ENCODE measurements at regions not wholly inside any gene's neighbourhood (a gene's known extent, or its start where the extent isn't known, plus 50 kb on each side); places are given as distances from the start of the nearest gene placed in this dataset.
A peak's percentile ranks its signal among the peaks of the same experiment; 100 is the strongest.

DNA sequence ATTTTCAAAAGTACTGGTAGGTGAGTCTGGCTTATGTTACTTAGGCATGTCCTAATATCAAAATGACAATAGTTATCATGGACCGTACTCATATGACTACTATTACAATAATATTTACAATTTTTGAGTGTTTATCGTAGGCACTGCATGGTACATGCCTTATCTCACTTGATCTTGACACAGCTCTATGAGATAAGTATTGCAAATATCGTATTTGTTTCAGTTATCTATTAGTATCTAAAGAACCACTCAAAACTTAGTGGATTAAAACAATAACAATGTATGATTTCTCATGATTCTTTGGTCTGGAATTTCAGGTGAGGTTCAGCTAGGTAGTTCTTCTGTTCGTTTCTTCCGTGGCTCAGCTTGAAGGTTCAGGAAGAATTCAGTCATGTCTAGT is 59.7 kb upstream of the XCR1 start:
- H3K4me1 Mint-ChIP-seq, result peaks cover 5 to 22% (median 11%) of the 10 kb centered on the region in 4 donors
- H3K4me3 Mint-ChIP-seq, result peak overlapping the region in 1 of 4 donors; percentile 22
- Histone ChIP-seq H3K27me3 (ENCODE audit: control insufficient read depth, insufficient read depth, low read length) (no peaks in the 10 kb centered on the region), H3K27ac (ENCODE audit: insufficient read depth, low read length, poor library complexity, severe bottlenecking) (no peak overlapping the region), H3K4me1 (ENCODE audit: control insufficient read depth, insufficient read depth, low read length, poor library complexity, severe bottlenecking) (no peaks in the 10 kb centered on the region), H3K9me3 (ENCODE audit: control insufficient read depth in 2 of 2, low read length in 2 of 2) (no peaks in the 10 kb centered on the region), H3K36me3 (ENCODE audit: control insufficient read depth, insufficient read depth, low read length) (no peaks in the 10 kb centered on the region), H3K4me3 (ENCODE audit: low read depth, low read length) (no peak overlapping the region)
- H3K27me3 Mint-ChIP-seq, result no peaks in the 10 kb centered on the region
- DNase-seq (no peak), ATAC-seq (ENCODE audit: low read depth in 2 of 2) (no peak)
- H3K36me3 Mint-ChIP-seq, result no peaks in the 10 kb centered on the region
- no peak overlapping the region for H3K27ac Mint-ChIP-seq
- no peaks in the 10 kb centered on the region for H3K9me3 Mint-ChIP-seq

DNA sequence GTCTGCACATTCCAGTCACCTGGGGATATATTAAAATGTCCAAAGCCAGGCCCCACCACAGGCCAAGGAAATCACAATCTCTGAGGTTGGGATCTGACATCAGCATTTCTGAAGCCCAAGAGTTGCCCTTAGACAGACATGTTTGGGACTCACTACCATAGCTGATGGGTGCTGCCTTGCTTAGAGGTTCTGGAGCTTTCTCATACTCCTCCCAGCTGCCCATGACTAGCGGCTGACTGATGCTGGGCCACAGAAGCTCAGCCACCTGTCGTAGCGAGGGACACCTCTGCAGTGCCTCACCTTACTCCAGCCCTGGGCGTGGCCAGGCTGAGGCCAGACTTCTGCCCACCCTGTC is 58.8 kb upstream of the XCR1 start:
- Mint-ChIP-seq H3K4me1 (peaks cover 5 to 18% (median 11%) of the 10 kb centered on the region in 4 donors), H3K4me3 (no peak overlapping the region), H3K27me3 (no peaks in the 10 kb centered on the region), H3K27ac (peak overlapping the region in 2 of 3 donors; percentile 1 to 37), H3K36me3 (no peaks in the 10 kb centered on the region), H3K9me3 (no peaks in the 10 kb centered on the region)
- H3K27me3 ChIP-seq (ENCODE audit: control insufficient read depth, insufficient read depth, low read length), result no peaks in the 10 kb centered on the region
- DNase-seq (no peak), ATAC-seq (ENCODE audit: low read depth in 2 of 2) (no peak)
- no peak overlapping the region for H3K4me3 ChIP-seq (ENCODE audit: low read depth, low read length)
- H3K4me1 ChIP-seq (ENCODE audit: control insufficient read depth, insufficient read depth, low read length, poor library complexity, severe bottlenecking), result no peaks in the 10 kb centered on the region
- no peaks in the 10 kb centered on the region for H3K9me3 ChIP-seq (ENCODE audit: control insufficient read depth in 2 of 2, low read length in 2 of 2)
- no peak overlapping the region for H3K27ac ChIP-seq (ENCODE audit: insufficient read depth, low read length, poor library complexity, severe bottlenecking)
- H3K36me3 ChIP-seq (ENCODE audit: control insufficient read depth, insufficient read depth, low read length), result no peaks in the 10 kb centered on the region

GRCh38 chr3:46085421-46086082 is 58.3 kb upstream of the XCR1 start:
- Mint-ChIP-seq H3K36me3 (no peaks in the 10 kb centered on the region), H3K4me3 (no peak overlapping the region), H3K4me1 (peaks cover 5 to 18% (median 11%) of the 10 kb centered on the region in 4 donors), H3K9me3 (no peaks in the 10 kb centered on the region), H3K27ac (peak overlapping the region; percentile 1 to 74 (median 3)), H3K27me3 (no peaks in the 10 kb centered on the region)
- H3K4me1 ChIP-seq (ENCODE audit: control insufficient read depth, insufficient read depth, low read length, poor library complexity, severe bottlenecking), result no peaks in the 10 kb centered on the region
- DNase-seq (no peak), ATAC-seq (ENCODE audit: low read depth in 2 of 2) (no peak)
- no peak overlapping the region for H3K4me3 ChIP-seq (ENCODE audit: low read depth, low read length)
- H3K27me3 ChIP-seq (ENCODE audit: control insufficient read depth, insufficient read depth, low read length), result no peaks in the 10 kb centered on the region
- H3K36me3 ChIP-seq (ENCODE audit: control insufficient read depth, insufficient read depth, low read length), result no peaks in the 10 kb centered on the region
- no peaks in the 10 kb centered on the region for H3K9me3 ChIP-seq (ENCODE audit: control insufficient read depth in 2 of 2, low read length in 2 of 2)
- H3K27ac ChIP-seq (ENCODE audit: insufficient read depth, low read length, poor library complexity, severe bottlenecking), result no peak overlapping the region

DNA sequence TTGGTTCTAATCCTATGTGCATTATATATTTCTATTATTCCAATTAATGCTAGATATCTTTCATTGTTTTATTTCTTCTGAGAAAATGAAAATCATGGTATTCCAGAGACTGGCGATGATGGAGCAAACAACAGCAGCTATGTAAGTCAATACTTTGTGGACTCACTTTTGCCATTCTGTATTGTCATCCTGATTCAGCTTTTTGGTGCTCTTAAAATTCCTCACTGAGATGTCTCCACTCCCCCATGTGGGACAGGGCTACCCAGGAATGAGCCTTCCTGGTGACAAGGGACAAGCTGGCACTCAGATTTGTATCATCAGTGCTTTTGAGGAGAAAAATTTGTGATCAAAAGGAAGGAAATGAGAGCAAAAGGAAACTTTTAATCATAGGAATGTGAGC is 56.7 kb upstream of the XCR1 start:
- no peaks in the 10 kb centered on the region for H3K36me3 Mint-ChIP-seq
- H3K27me3 Mint-ChIP-seq, result no peaks in the 10 kb centered on the region
- peaks cover under 1 to 10% (median 6%) of the 10 kb centered on the region in 4 donors for H3K4me1 Mint-ChIP-seq
- no peaks in the 10 kb centered on the region for H3K27me3 ChIP-seq (ENCODE audit: control insufficient read depth, insufficient read depth, low read length)
- H3K27ac Mint-ChIP-seq, result no peak overlapping the region
- H3K4me3 ChIP-seq (ENCODE audit: low read depth, low read length), result no peak overlapping the region
- no peaks in the 10 kb centered on the region for H3K4me1 ChIP-seq (ENCODE audit: control insufficient read depth, insufficient read depth, low read length, poor library complexity, severe bottlenecking)
- ATAC-seq (ENCODE audit: low read depth in 2 of 2), result no peak
- no peaks in the 10 kb centered on the region for H3K9me3 Mint-ChIP-seq
- no peak overlapping the region for H3K27ac ChIP-seq (ENCODE audit: insufficient read depth, low read length, poor library complexity, severe bottlenecking)
- no peaks in the 10 kb centered on the region for H3K9me3 ChIP-seq (ENCODE audit: control insufficient read depth in 2 of 2, low read length in 2 of 2)
- H3K4me3 Mint-ChIP-seq, result no peak overlapping the region
- DNase-seq, result no peak
- H3K36me3 ChIP-seq (ENCODE audit: control insufficient read depth, insufficient read depth, low read length), result no peaks in the 10 kb centered on the region

GRCh38 chr3:46082849-46083248 is 55.6 kb upstream of the XCR1 start:
- Mint-ChIP-seq H3K4me1 (peaks cover 5 to 13% (median 10%) of the 10 kb centered on the region in 4 donors), H3K9me3 (no peaks in the 10 kb centered on the region), H3K27ac (no peak overlapping the region), H3K27me3 (no peaks in the 10 kb centered on the region), H3K36me3 (no peaks in the 10 kb centered on the region), H3K4me3 (no peak overlapping the region)
- H3K27ac ChIP-seq (ENCODE audit: insufficient read depth, low read length, poor library complexity, severe bottlenecking), result no peak overlapping the region
- no peak for ATAC-seq (ENCODE audit: low read depth in 2 of 2)
- DNase-seq, result no peak
- no peaks in the 10 kb centered on the region for H3K4me1 ChIP-seq (ENCODE audit: control insufficient read depth, insufficient read depth, low read length, poor library complexity, severe bottlenecking)
- H3K9me3 ChIP-seq (ENCODE audit: control insufficient read depth in 2 of 2, low read length in 2 of 2), result no peaks in the 10 kb centered on the region
- H3K36me3 ChIP-seq (ENCODE audit: control insufficient read depth, insufficient read depth, low read length), result no peaks in the 10 kb centered on the region
- no peak overlapping the region for H3K4me3 ChIP-seq (ENCODE audit: low read depth, low read length)
- H3K27me3 ChIP-seq (ENCODE audit: control insufficient read depth, insufficient read depth, low read length), result no peaks in the 10 kb centered on the region

DNA sequence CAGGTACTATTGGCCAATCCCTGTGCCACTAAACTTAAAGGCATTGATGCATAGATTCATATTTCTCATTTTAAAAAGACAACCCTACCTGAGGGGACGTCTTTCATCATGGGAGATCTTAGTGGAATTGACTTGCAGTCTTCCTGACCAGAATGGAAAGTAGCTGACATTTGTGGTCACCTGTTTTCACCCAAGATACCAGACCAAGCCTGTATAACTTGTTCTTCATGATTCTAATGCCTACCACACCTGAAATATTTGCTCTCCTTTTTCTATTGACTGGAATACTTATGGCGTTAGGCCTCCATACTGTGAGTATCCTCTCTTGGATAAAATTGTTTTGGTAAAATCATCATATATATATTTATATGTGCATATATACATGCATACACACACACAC is 54.7 kb upstream of the XCR1 start:
- no peaks in the 10 kb centered on the region for H3K36me3 Mint-ChIP-seq
- DNase-seq (no peak), ATAC-seq (ENCODE audit: low read depth in 2 of 2) (no peak)
- H3K27me3 ChIP-seq (ENCODE audit: control insufficient read depth, insufficient read depth, low read length), result no peaks in the 10 kb centered on the region
- no peaks in the 10 kb centered on the region for H3K27me3 Mint-ChIP-seq
- peaks cover 5 to 11% (median 6%) of the 10 kb centered on the region in 4 donors for H3K4me1 Mint-ChIP-seq
- no peaks in the 10 kb centered on the region for H3K4me1 ChIP-seq (ENCODE audit: control insufficient read depth, insufficient read depth, low read length, poor library complexity, severe bottlenecking)
- no peaks in the 10 kb centered on the region for H3K36me3 ChIP-seq (ENCODE audit: control insufficient read depth, insufficient read depth, low read length)
- H3K27ac ChIP-seq (ENCODE audit: insufficient read depth, low read length, poor library complexity, severe bottlenecking), result no peak overlapping the region
- no peak overlapping the region for H3K4me3 ChIP-seq (ENCODE audit: low read depth, low read length)
- no peaks in the 10 kb centered on the region for H3K9me3 Mint-ChIP-seq
- no peaks in the 10 kb centered on the region for H3K9me3 ChIP-seq (ENCODE audit: control insufficient read depth in 2 of 2, low read length in 2 of 2)
- H3K27ac Mint-ChIP-seq, result no peak overlapping the region
- no peak overlapping the region for H3K4me3 Mint-ChIP-seq

GRCh38 chr3:46080969-46081345 is 53.7 kb upstream of the XCR1 start:
- H3K9me3 Mint-ChIP-seq, result no peaks in the 10 kb centered on the region
- no peak overlapping the region for H3K4me3 Mint-ChIP-seq
- H3K4me1 Mint-ChIP-seq, result peaks cover 4 to 9% (median 5%) of the 10 kb centered on the region in 4 donors
- H3K27ac ChIP-seq (ENCODE audit: insufficient read depth, low read length, poor library complexity, severe bottlenecking), result no peak overlapping the region
- no peaks in the 10 kb centered on the region for H3K4me1 ChIP-seq (ENCODE audit: control insufficient read depth, insufficient read depth, low read length, poor library complexity, severe bottlenecking)
- no peaks in the 10 kb centered on the region for H3K36me3 ChIP-seq (ENCODE audit: control insufficient read depth, insufficient read depth, low read length)
- H3K36me3 Mint-ChIP-seq, result no peaks in the 10 kb centered on the region
- DNase-seq (no peak), ATAC-seq (ENCODE audit: low read depth in 2 of 2) (no peak)
- H3K4me3 ChIP-seq (ENCODE audit: low read depth, low read length), result no peak overlapping the region
- no peak overlapping the region for H3K27ac Mint-ChIP-seq
- no peaks in the 10 kb centered on the region for H3K9me3 ChIP-seq (ENCODE audit: control insufficient read depth in 2 of 2, low read length in 2 of 2)
- H3K27me3 Mint-ChIP-seq, result no peaks in the 10 kb centered on the region
- no peaks in the 10 kb centered on the region for H3K27me3 ChIP-seq (ENCODE audit: control insufficient read depth, insufficient read depth, low read length)

- Histone ChIP-seq H3K27ac (ENCODE audit: insufficient read depth, low read length, poor library complexity, severe bottlenecking) (no peak overlapping the region), H3K4me3 (ENCODE audit: low read depth, low read length) (no peak overlapping the region), H3K36me3 (ENCODE audit: control insufficient read depth, insufficient read depth, low read length) (no peaks in the 10 kb centered on the region), H3K9me3 (ENCODE audit: control insufficient read depth in 2 of 2, low read length in 2 of 2) (no peaks in the 10 kb centered on the region), H3K27me3 (ENCODE audit: control insufficient read depth, insufficient read depth, low read length) (no peaks in the 10 kb centered on the region), H3K4me1 (ENCODE audit: control insufficient read depth, insufficient read depth, low read length, poor library complexity, severe bottlenecking) (no peaks in the 10 kb centered on the region)
- Mint-ChIP-seq H3K27ac (peak overlapping the region in 1 of 3 donors; percentile 61), H3K36me3 (no peaks in the 10 kb centered on the region), H3K4me3 (no peak overlapping the region), H3K27me3 (no peaks in the 10 kb centered on the region), H3K9me3 (no peaks in the 10 kb centered on the region), H3K4me1 (peaks cover 4 to 7% (median 6%) of the 10 kb centered on the region in 4 donors)
- no peak for DNase-seq
- no peak for ATAC-seq (ENCODE audit: low read depth in 2 of 2)
Observed at GRCh38 chr3:46080124-46080968, 53.1 kb upstream of the XCR1 start.
